Stomach (tissue), 8 donors: ENCODE measurements at regions not wholly inside any gene's neighbourhood (a gene's known extent, or its start where the extent isn't known, plus 50 kb on each side); places are given as distances from the start of the nearest gene placed in this dataset.

Experiments
- DNase-seq, 2 donors: peaks; one replicate each; pipeline versions ENCODE4 v3.0.0 to v3.0.0-alpha.2; 2013 to 2019
- H3K27ac ChIP-seq, 5 donors: fragments of 200-600 bp in 4 of 5; sonication (generic) in 4 of 5; one replicate each; pipeline ENCODE4 v1.5.1; 2013 to 2019; ENCODE audit warnings: mild to moderate bottlenecking in 1 of 5, moderate library complexity in 1 of 5
- H3K27me3 ChIP-seq, 3 donors: fragments of 200-600 bp; sonication (generic); one replicate each; pipeline ENCODE4 v1.5.1; 2017 to 2019; ENCODE audit warnings: mixed run types in 1 of 3
- H3K36me3 ChIP-seq, 4 donors: fragments of 200-600 bp; sonication (generic); 1 replicate in 3 of 4; 2 replicates in 1 of 4; pipeline ENCODE4 v1.5.1; 2016 to 2019
- H3K4me1 ChIP-seq, 4 donors: fragments of 200-600 bp; sonication (generic); one replicate each; pipeline ENCODE4 v1.5.1; 2016 to 2019
- H3K4me3 ChIP-seq, 4 donors: fragments of 200-600 bp; sonication (generic) in 3 of 4; one replicate each; pipeline ENCODE4 v1.5.1; 2016 to 2019; ENCODE audit warnings: mild to moderate bottlenecking in 1 of 4
- H3K9me3 ChIP-seq, 4 donors: fragments of 200-600 bp; sonication (generic); one replicate each; pipeline ENCODE4 v1.5.1; 2016 to 2019
- EP300 ChIP-seq: sonication (generic); formaldehyde crosslinking; IDR thresholded peaks from one replicate; pipeline ENCODE4 v1.6.1; 2017; ENCODE audit warnings: antibody characterized with exemption
- POLR2A ChIP-seq, 4 donors: fragments of 450-650 bp; IDR thresholded peaks; one replicate each; pipeline ENCODE4 v1.6.1; 2016; ENCODE audit warnings: antibody characterized with exemption in 4 of 4, control low read depth in 2 of 4, mild to moderate bottlenecking in 1 of 4, moderate library complexity in 1 of 4
- POLR2AphosphoS5 ChIP-seq, 3 donors: sonication (generic); formaldehyde crosslinking; IDR thresholded peaks; one replicate each; pipeline ENCODE4 v1.6.1; 2016; ENCODE audit warnings: antibody characterized with exemption in 3 of 3
- WGBS, 5 donors: extraction: QIAGEN DNeasy Blood & Tissue Kit in 3 of 5; methylation state at CpG; one replicate each; pipeline versions ENCODE4 v1.1.5 to v1.1.7; 2013 to 2018; 5-methylcytosine and 5-hydroxymethylcytosine counted together
- intact Hi-C: fragments of 100-400 bp; cut with DNase I; formaldehyde crosslinking; loops from one replicate; pipeline ENCODE4 v1.15.1; 2023; ENCODE audit warnings: low total_unique reads
- TF ChIP-seq, protein P1 (sequence below), 7 experiments: fragments of 450-650 bp in 4 of 7; fragments of 200-600 bp in 3 of 7; sonication (generic) in 3 of 7; IDR thresholded peaks; one replicate each; pipeline ENCODE4 v1.5.1; 2016 to 2019; ENCODE audit warnings: antibody characterized with exemption in 7 of 7, control low read depth in 2 of 7, mild to moderate bottlenecking in 1 of 7
- donor health status: healthy with polysubstance abuse.
- donor health status: Bipolar disorder and iron deficiency.
- donor health status: healthy.

DNA sequence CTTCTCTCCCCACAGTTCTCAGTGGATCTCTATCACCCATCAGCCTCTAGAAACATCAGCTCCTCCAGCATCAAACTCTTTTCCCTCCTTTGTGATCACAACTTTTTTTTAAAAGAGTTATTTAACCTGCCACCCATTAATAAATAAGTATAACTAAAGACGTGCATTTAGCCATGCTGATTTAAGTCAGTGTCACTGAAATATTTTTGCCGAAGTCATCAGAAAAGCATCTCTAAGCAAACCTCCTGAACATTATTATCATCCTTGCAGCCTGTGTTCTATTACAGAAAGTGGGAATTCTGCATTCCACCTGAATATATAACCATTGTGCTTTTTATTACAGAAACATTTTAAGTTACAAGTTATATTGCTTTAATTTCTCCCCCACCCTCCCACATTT lies 106.2 kb upstream of the ARHGAP28 start:
- H3K36me3 ChIP-seq, result no peaks in the 10 kb centered on the region
- WGBS, 5 donors, result 76 to 88% (median 80%) methylated on average over 2 of the region's 2 CpGs
- no peak overlapping the region for H3K4me3 ChIP-seq
- intact Hi-C loops, result no loop called here
- TF ChIP-seq, protein P1, sequence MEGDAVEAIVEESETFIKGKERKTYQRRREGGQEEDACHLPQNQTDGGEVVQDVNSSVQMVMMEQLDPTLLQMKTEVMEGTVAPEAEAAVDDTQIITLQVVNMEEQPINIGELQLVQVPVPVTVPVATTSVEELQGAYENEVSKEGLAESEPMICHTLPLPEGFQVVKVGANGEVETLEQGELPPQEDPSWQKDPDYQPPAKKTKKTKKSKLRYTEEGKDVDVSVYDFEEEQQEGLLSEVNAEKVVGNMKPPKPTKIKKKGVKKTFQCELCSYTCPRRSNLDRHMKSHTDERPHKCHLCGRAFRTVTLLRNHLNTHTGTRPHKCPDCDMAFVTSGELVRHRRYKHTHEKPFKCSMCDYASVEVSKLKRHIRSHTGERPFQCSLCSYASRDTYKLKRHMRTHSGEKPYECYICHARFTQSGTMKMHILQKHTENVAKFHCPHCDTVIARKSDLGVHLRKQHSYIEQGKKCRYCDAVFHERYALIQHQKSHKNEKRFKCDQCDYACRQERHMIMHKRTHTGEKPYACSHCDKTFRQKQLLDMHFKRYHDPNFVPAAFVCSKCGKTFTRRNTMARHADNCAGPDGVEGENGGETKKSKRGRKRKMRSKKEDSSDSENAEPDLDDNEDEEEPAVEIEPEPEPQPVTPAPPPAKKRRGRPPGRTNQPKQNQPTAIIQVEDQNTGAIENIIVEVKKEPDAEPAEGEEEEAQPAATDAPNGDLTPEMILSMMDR (IDR thresholded peaks at IDR 0.05), result no peak
- no peak for TF ChIP-seq EP300
- no peak for TF ChIP-seq POLR2AphosphoS5 (IDR thresholded peaks at IDR 0.05)
- no peak for TF ChIP-seq POLR2A (IDR thresholded peaks at IDR 0.05)
- H3K9me3 ChIP-seq, result no peaks in the 10 kb centered on the region
- peaks cover 0 to 16% (median 0%) of the 10 kb centered on the region in 4 donors for H3K4me1 ChIP-seq
- no peaks in the 10 kb centered on the region for H3K27me3 ChIP-seq
- no peak for DNase-seq
- H3K27ac ChIP-seq, result no peak overlapping the region

DNA sequence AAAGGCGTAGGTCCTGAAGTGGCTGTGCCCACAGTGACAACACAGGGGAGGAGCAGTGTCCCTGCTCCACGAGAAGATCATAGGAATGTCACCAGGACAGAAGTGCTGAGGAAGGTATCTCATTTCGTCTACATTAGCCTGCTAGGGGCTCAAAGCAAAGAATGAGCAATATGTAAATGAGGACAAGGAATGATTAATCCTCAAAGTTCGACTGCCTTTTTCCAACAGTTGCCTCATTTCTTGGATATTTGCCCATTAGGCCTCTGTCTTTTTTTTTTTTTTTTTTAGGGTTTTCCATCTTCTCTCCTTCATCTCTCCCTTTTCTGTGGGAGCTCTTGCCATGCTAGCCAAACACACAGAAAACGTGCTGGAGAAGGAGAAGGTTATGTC lies 105.2 kb upstream of the ARHGAP28 start:
- Histone ChIP-seq H3K36me3 (no peaks in the 10 kb centered on the region), H3K27me3 (no peaks in the 10 kb centered on the region), H3K27ac (peak overlapping the region in 2 of 5 donors; percentile 2 to 58), H3K4me1 (peaks cover 0 to 16% (median 0%) of the 10 kb centered on the region in 4 donors), H3K9me3 (no peaks in the 10 kb centered on the region), H3K4me3 (no peak overlapping the region)
- 35 to 51% (median 46%) methylated on average over 5 of the region's 5 CpGs for WGBS, 5 donors
- TF ChIP-seq, protein P1 (IDR thresholded peaks at IDR 0.05), result no peak
- TF ChIP-seq POLR2AphosphoS5 (IDR thresholded peaks at IDR 0.05), result no peak
- peak in 1 of 2 donors; percentile 57 for DNase-seq
- intact Hi-C loops, result no loop called here

DNA sequence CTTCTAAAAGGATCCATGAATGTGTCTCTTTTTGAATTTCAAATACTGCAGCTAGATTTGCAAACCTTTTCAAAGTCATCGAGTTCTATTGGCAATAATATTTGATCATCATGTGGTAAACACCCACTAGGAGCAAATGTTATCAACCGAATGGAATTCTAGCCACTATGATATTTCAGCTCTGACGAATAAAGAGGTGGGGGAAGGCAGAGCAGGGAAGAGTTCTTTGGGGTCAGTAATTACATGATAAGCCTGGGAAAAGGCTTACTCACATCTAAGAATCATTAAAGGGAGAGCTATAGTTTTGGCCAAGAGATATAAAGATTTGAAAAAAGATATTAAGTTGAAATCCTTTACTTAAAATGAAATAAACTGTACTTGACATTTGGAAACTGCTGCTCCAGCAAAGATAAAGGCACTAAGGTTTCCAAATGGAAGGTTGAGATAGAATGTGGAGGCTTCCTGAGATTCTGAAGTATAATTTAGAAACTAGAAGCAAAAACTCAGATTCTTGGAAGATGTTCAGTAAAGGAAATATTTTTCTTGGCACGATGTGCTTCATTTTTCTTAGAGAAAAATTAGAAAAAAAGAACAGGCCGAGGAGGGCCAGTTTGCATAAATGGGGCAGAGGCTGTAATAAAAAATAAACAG lies 104.7 kb upstream of the ARHGAP28 start:
- no peaks in the 10 kb centered on the region for H3K36me3 ChIP-seq
- H3K4me1 ChIP-seq, result peaks cover 0 to 16% (median 0%) of the 10 kb centered on the region in 4 donors
- TF ChIP-seq POLR2A (IDR thresholded peaks at IDR 0.05) (no peak), POLR2AphosphoS5 (IDR thresholded peaks at IDR 0.05) (no peak), EP300 (no peak)
- TF ChIP-seq, protein P1 (IDR thresholded peaks at IDR 0.05), result no peak
- peak in 1 of 2 donors; percentile 53 for DNase-seq
- H3K27ac ChIP-seq, result peak overlapping the region in 3 of 5 donors; percentile 2 to 58 (median 50)
- WGBS, 5 donors, result 34 to 41% (median 40%) methylated on average over 5 of the region's 5 CpGs
- H3K9me3 ChIP-seq, result no peaks in the 10 kb centered on the region
- intact Hi-C loops, result no loop called here
- H3K4me3 ChIP-seq, result no peak overlapping the region
- no peaks in the 10 kb centered on the region for H3K27me3 ChIP-seq

DNA sequence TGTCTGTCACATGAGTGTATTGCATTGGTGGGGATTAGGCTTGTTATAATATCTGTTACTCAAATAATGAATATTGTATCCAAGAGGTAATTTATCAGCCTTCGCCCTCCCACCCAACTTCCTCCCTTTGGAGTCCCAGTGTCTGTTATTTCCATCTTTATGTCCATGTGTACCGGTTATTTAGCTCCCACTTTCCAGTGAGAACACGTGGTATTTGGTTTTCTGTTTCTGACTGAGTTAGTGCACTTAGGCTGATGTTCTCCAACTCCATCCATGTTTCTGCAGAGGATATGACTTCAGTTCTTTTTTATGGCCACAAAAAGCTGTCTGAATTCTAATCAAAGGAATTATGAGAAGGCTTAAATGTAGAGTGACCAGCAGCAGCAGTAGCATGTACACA lies 104.0 kb upstream of the ARHGAP28 start:
- peaks cover 0 to 16% (median 0%) of the 10 kb centered on the region in 4 donors for H3K4me1 ChIP-seq
- no peak overlapping the region for H3K4me3 ChIP-seq
- peak in 1 of 2 donors; percentile 28 for DNase-seq
- TF ChIP-seq POLR2AphosphoS5 (IDR thresholded peaks at IDR 0.05), result no peak
- TF ChIP-seq POLR2A (IDR thresholded peaks at IDR 0.05), result no peak
- TF ChIP-seq, protein P1 (IDR thresholded peaks at IDR 0.05), result no peak
- no peak for TF ChIP-seq EP300
- no peaks in the 10 kb centered on the region for H3K9me3 ChIP-seq
- H3K27me3 ChIP-seq, result no peaks in the 10 kb centered on the region
- H3K36me3 ChIP-seq, result no peaks in the 10 kb centered on the region
- intact Hi-C loops, result no loop called here
- no peak overlapping the region for H3K27ac ChIP-seq
- 49 to 77% (median 60%) methylated on average over 3 of the region's 3 CpGs for WGBS, 5 donors
